ENCODE measurements at regions not wholly inside any gene's neighbourhood (a gene's known extent, or its start where the extent isn't known, plus 50 kb on each side); places are given as distances from the start of the nearest gene placed in this dataset.
"Not testable (repeated sequence)": the region's sequence is repeated elsewhere in the genome, so short reads cannot be mapped to it uniquely, and the experiment has no call there.

DNA sequence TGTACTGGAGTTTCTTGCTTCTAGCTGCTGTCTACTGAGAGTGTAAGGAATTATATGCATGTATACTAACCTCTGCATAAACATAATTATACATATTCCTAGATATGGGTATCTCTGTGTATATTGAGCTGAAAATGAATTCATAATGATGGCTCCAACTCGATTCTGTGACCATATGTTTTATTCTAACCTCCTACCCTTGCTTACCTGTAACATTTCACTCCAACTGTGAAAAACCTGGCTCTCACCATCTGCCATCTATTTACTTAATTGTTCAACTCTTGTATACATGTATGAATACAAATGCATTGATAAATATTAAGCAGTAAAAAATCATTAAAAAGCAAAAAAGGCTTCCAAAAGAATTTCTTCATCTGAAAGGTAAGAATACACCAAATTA lies 1729.5 kb upstream of the SPRY2 start:
- Histone ChIP-seq H3K79me2 (ENCODE audit: insufficient read depth, low read depth) (no peaks in the 10 kb centered on the region), H2AFZ (ENCODE audit: low read depth) (no peak overlapping the region), H4K20me1 (ENCODE audit: insufficient read depth) (no peaks in the 10 kb centered on the region), H3K36me3 (ENCODE audit: insufficient read depth) (no peaks in the 10 kb centered on the region), H3K27me3 (ENCODE audit: insufficient read depth, low read depth) (no peaks in the 10 kb centered on the region), H3K9ac (no peak overlapping the region), H3K4me2 (no peak overlapping the region), H3K4me3 (IDR thresholded peaks at IDR 0.05; ENCODE audit: insufficient read depth, low read depth, low read length) (no peak overlapping the region), H3K27ac (no peak overlapping the region), H3K4me1 (ENCODE audit: low read depth, poor library complexity, severe bottlenecking) (no peaks in the 10 kb centered on the region)
- TF ChIP-seq, protein P1, sequence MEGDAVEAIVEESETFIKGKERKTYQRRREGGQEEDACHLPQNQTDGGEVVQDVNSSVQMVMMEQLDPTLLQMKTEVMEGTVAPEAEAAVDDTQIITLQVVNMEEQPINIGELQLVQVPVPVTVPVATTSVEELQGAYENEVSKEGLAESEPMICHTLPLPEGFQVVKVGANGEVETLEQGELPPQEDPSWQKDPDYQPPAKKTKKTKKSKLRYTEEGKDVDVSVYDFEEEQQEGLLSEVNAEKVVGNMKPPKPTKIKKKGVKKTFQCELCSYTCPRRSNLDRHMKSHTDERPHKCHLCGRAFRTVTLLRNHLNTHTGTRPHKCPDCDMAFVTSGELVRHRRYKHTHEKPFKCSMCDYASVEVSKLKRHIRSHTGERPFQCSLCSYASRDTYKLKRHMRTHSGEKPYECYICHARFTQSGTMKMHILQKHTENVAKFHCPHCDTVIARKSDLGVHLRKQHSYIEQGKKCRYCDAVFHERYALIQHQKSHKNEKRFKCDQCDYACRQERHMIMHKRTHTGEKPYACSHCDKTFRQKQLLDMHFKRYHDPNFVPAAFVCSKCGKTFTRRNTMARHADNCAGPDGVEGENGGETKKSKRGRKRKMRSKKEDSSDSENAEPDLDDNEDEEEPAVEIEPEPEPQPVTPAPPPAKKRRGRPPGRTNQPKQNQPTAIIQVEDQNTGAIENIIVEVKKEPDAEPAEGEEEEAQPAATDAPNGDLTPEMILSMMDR (conservative IDR thresholded peaks at IDR 0.05; ENCODE audit: low read depth, low read length), result no peak

DNA sequence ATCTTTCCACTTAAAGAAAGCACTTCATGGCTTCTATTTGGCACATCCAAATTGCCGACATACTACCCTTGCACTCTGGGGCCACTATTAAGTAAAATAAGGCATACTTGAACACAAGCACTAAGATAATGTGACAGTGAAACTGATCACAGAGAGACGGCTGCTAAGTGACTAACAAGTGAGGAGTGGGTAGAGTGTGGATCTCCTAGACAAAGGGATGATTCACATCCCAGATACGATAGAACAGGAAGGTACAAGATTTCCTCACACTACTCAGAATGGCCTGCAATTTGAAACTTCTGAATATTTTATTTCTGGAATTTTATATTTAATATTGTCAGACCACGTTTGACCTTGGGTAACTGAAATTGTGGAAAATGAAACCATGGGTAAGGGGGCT lies 1721.8 kb upstream of the SPRY2 start:
- TF ChIP-seq, protein P1 (conservative IDR thresholded peaks at IDR 0.05; ENCODE audit: low read depth, low read length), result no peak

DNA sequence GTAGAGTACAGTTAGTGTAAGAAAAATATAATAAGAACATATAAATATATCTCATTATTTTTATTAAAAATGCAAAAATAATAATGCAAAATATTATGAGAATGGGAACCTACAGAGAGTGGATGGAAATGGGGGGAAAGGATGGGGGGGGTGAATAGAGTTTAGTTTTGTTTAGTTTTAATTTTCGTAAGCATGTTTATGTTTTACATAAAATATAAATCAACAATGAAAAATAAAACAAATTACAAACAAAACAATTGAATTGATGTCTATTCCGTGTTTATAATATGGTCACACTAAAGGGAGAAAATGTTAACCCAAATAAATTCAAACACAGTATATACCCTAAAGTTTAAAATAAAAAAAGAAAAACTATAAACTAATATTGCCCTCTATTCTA lies 1717.4 kb upstream of the SPRY2 start:
- Histone ChIP-seq H3K36me3 (ENCODE audit: insufficient read depth) (no peaks in the 10 kb centered on the region), H4K20me1 (ENCODE audit: insufficient read depth) (no peaks in the 10 kb centered on the region), H3K4me1 (ENCODE audit: low read depth, poor library complexity, severe bottlenecking) (no peaks in the 10 kb centered on the region), H3K27ac (no peak overlapping the region), H3K9ac (no peak overlapping the region), H3K4me2 (no peak overlapping the region), H2AFZ (ENCODE audit: low read depth) (no peak overlapping the region), H3K4me3 (IDR thresholded peaks at IDR 0.05; ENCODE audit: insufficient read depth, low read depth, low read length) (no peak overlapping the region), H3K79me2 (ENCODE audit: insufficient read depth, low read depth) (no peaks in the 10 kb centered on the region), H3K27me3 (ENCODE audit: insufficient read depth, low read depth) (no peaks in the 10 kb centered on the region)
- TF ChIP-seq, protein P1 (conservative IDR thresholded peaks at IDR 0.05; ENCODE audit: low read depth, low read length), result no peak

More for the DNA sequence above, 1721.8 kb upstream of the SPRY2 start:
- Histone ChIP-seq H3K79me2 (ENCODE audit: insufficient read depth, low read depth) (no peaks in the 10 kb centered on the region), H3K27me3 (ENCODE audit: insufficient read depth, low read depth) (no peaks in the 10 kb centered on the region), H3K27ac (no peak overlapping the region), H4K20me1 (ENCODE audit: insufficient read depth) (no peaks in the 10 kb centered on the region), H3K36me3 (ENCODE audit: insufficient read depth) (no peaks in the 10 kb centered on the region), H3K4me1 (ENCODE audit: low read depth, poor library complexity, severe bottlenecking) (no peaks in the 10 kb centered on the region), H3K4me2 (no peak overlapping the region), H2AFZ (ENCODE audit: low read depth) (no peak overlapping the region), H3K9ac (no peak overlapping the region), H3K4me3 (IDR thresholded peaks at IDR 0.05; ENCODE audit: insufficient read depth, low read depth, low read length) (no peak overlapping the region)

DNA sequence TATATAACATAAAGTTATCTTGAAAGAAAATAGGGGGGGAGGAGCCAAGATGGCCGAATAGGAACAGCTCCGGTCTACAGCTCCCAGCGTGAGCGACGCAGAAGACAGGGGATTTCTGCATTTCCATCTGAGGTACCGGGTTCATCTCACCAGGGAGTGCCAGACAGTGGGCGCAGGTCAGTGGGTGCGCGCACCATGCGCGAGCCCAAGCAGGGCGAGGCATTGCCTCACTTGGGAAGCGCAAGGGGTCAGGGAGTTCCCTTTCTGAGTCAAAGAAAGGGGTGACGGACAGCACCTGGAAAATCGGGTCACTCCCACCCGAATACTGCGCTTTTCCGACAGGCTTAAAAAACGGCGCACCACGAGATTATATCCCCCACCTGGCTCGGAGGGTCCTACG lies 1704.4 kb upstream of the SPRY2 start:
- not testable (repeated sequence) for H3K4me3 ChIP-seq (IDR thresholded peaks at IDR 0.05; ENCODE audit: insufficient read depth, low read depth, low read length); H4K20me1 ChIP-seq (ENCODE audit: insufficient read depth); H3K27me3 ChIP-seq (ENCODE audit: insufficient read depth, low read depth); H3K36me3 ChIP-seq (ENCODE audit: insufficient read depth); H3K9ac ChIP-seq; H3K4me2 ChIP-seq; H3K79me2 ChIP-seq (ENCODE audit: insufficient read depth, low read depth); H3K4me1 ChIP-seq (ENCODE audit: low read depth, poor library complexity, severe bottlenecking); H2AFZ ChIP-seq (ENCODE audit: low read depth); H3K27ac ChIP-seq

DNA sequence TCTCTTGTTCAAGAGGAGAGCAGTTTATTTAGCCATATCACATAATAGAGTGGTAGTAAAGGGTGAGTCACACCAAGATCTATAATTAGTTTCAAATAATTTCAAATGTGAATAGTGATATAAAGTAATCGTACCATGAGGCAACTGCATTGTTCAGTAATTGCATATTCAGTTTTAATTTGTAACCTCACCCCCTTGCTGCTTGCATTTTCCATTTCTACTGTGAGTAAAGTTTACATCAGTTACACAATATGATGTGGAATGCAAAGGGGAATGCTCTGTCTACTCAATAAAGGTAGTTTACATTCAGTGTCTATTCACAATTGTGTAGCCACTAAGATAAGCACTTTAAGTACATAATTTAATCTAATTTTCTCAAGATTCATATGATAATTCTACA lies 1695.7 kb upstream of the SPRY2 start:
- Histone ChIP-seq H3K9ac (no peak overlapping the region), H3K36me3 (ENCODE audit: insufficient read depth) (no peaks in the 10 kb centered on the region), H2AFZ (ENCODE audit: low read depth) (no peak overlapping the region), H3K79me2 (ENCODE audit: insufficient read depth, low read depth) (no peaks in the 10 kb centered on the region), H3K4me1 (ENCODE audit: low read depth, poor library complexity, severe bottlenecking) (no peaks in the 10 kb centered on the region), H3K4me2 (no peak overlapping the region), H3K27ac (no peak overlapping the region), H3K27me3 (ENCODE audit: insufficient read depth, low read depth) (no peaks in the 10 kb centered on the region), H3K4me3 (IDR thresholded peaks at IDR 0.05; ENCODE audit: insufficient read depth, low read depth, low read length) (no peak overlapping the region), H4K20me1 (ENCODE audit: insufficient read depth) (no peaks in the 10 kb centered on the region)
- TF ChIP-seq, protein P1 (conservative IDR thresholded peaks at IDR 0.05; ENCODE audit: low read depth, low read length), result no peak

All from KMS-11 (cell line).